ENCODE measurements at regions not wholly inside any gene's neighbourhood (a gene's known extent, or its start where the extent isn't known, plus 50 kb on each side); places are given as distances from the start of the nearest gene placed in this dataset.

GRCh38 chr18:6561862-6562291 is 147.2 kb upstream of the L3MBTL4 start:
- no peak overlapping the region for H3K4me3 ChIP-seq (replicated peaks in 1 of 3; ENCODE audit: insufficient read depth in 1 of 3, low read depth in 2 of 3, low read length in 3 of 3)
- H3K4me2 ChIP-seq (ENCODE audit: low read depth, low read length): no peak overlapping the region
- H3K9me3 ChIP-seq (ENCODE audit: low read length): no peaks in the 10 kb centered on the region
- DNase-seq (ENCODE audit: low spot score): no peak
- H2AFZ ChIP-seq (ENCODE audit: low read length): no peak overlapping the region
- WGBS (ENCODE audit: low lambda C conversion rate): 50% methylated on average over 8 of the region's 8 CpGs
- H3K9ac ChIP-seq (ENCODE audit: insufficient read depth, low read depth, low read length): no peak overlapping the region
- CTCF ChIA-PET (ENCODE audit: low intra/inter-chr PET ratio, low total read pairs): no interaction called here
- in situ Hi-C loops (cut with HindIII; ENCODE audit: extremely low pct_ligation_motif_present, low pct_unique_long_range_greater_than_20kb) (no loop called here), intact Hi-C loops (cut with micrococcal nuclease; ENCODE audit: unreplicated experiment) (no loop called here)
- POLR2A ChIA-PET: no interaction called here
- H3K27ac ChIP-seq (ENCODE audit: extremely low read length, insufficient read depth, low read length): no peak overlapping the region
- H3K36me3 ChIP-seq (replicated peaks in 1 of 2; ENCODE audit: control insufficient read depth in 1 of 2, insufficient read depth in 2 of 2, low read length in 2 of 2): no peaks in the 10 kb centered on the region
- ATAC-seq: no peak
- H3K79me2 ChIP-seq (ENCODE audit: insufficient read depth, low read length): no peaks in the 10 kb centered on the region
- peaks cover 0 to 10% of the 10 kb centered on the region in 2 experiments; a peak in 4 of 5 replicates for H3K27me3 ChIP-seq (ENCODE audit: control insufficient read depth in 1 of 2, insufficient read depth in 2 of 2, low read length in 2 of 2)
- H4K20me1 ChIP-seq (ENCODE audit: insufficient read depth, low read length): no peaks in the 10 kb centered on the region
- no peak for FAIRE-seq
- H3K4me1 ChIP-seq (ENCODE audit: insufficient read depth, low read length): no peaks in the 10 kb centered on the region
- BruUV-seq (replicated peaks): no TSS peak
- TF ChIP-seq RERE (CRISPR knock-in tag; IDR thresholded peaks at IDR 0.05; ENCODE audit: low read depth) (no peak), ZNF740 (CRISPR knock-in tag; IDR thresholded peaks at IDR 0.05) (no peak), ZGPAT (CRISPR knock-in tag; IDR thresholded peaks at IDR 0.05) (no peak), SOX13 (IDR thresholded peaks at IDR 0.05) (no peak), SOX13 (CRISPR knock-in tag; conservative IDR thresholded peaks at IDR 0.05 in 1 of 2, IDR thresholded peaks at IDR 0.05 in 1 of 2) (no peak), PLSCR1 (CRISPR knock-in tag; IDR thresholded peaks at IDR 0.05; ENCODE audit: borderline replicate concordance) (no peak), CEBPB (IDR thresholded peaks at IDR 0.05; ENCODE audit: borderline replicate concordance, low read depth, low read length) (no peak), MED8 (CRISPR knock-in tag; IDR thresholded peaks at IDR 0.05; ENCODE audit: insufficient replicate concordance) (no peak), ZBTB42 (CRISPR knock-in tag; IDR thresholded peaks at IDR 0.05) (no peak), AGO2 (optimal IDR thresholded peaks at IDR 0.05; ENCODE audit: low read depth, low read length) (no peak), ZNF547 (CRISPR knock-in tag; IDR thresholded peaks at IDR 0.05) (no peak), ETS1 (CRISPR knock-in tag; IDR thresholded peaks at IDR 0.05) (no peak), THAP11 (CRISPR knock-in tag; IDR thresholded peaks at IDR 0.05) (no peak), ZBTB20 (CRISPR knock-in tag; IDR thresholded peaks at IDR 0.05; ENCODE audit: borderline replicate concordance, low read depth) (no peak), TBX2 (CRISPR knock-in tag; IDR thresholded peaks at IDR 0.05; ENCODE audit: borderline replicate concordance) (no peak)
